Pancreas (tissue), 10 donors: ENCODE measurements at regions not wholly inside any gene's neighbourhood (a gene's known extent, or its start where the extent isn't known, plus 50 kb on each side); places are given as distances from the start of the nearest gene placed in this dataset.

ENCODE experiments used
- ATAC-seq, 4 donors: fragments of 200-7000 bp; cut with Tn5 transposase; one replicate each; pipeline versions ENCODE4 v1.8.0 to v1.9.1; 2020; ENCODE audit warnings: mild to moderate bottlenecking in 4 of 4, moderate library complexity in 4 of 4
- DNase-seq, 6 donors: peaks; one replicate each; pipeline ENCODE4 v3.0.0-alpha.2; 2020
- FAIRE-seq: peaks from 2 replicates; lab custom pipeline; 2012; peaks lifted over from hg19 to GRCh38; lab: Jason Lieb, UNC
- H3K27ac ChIP-seq, 4 donors: fragments of 200-600 bp; sonication (generic); 1 replicate in 3 of 4; 2 replicates in 1 of 4; pipeline versions ENCODE4 v1.5.0 to v1.8.0; 2020
- H3K27me3 ChIP-seq, 4 donors: fragments of 200-600 bp; one replicate each; pipeline ENCODE4 v1.8.0; 2021
- H3K36me3 ChIP-seq, 3 donors: fragments of 200-600 bp; sonication (generic) in 1 of 3; one replicate each; pipeline versions ENCODE4 v1.5.0 to v1.8.0; 2020 to 2021
- H3K4me1 ChIP-seq, 3 donors: fragments of 200-600 bp; one replicate each; pipeline ENCODE4 v1.8.0; 2021
- H3K4me3 ChIP-seq, 4 donors: fragments of 200-600 bp; sonication (generic) in 2 of 4; one replicate each; pipeline versions ENCODE4 v1.5.0 to v1.8.0; 2020 to 2021
- H3K9me3 ChIP-seq, 4 donors: fragments of 200-600 bp; one replicate each; pipeline ENCODE4 v1.8.0; 2021
- CTCF ChIP-seq, 4 donors: fragments of 200-600 bp; sonication (generic) in 3 of 4; IDR thresholded peaks; one replicate each; pipeline versions ENCODE4 v1.5.0 to v1.8.0; 2021; ENCODE audit warnings: antibody characterized with exemption in 4 of 4
- WGBS, 2 donors: extraction: QIAGEN DNeasy Blood & Tissue Kit; methylation state at CpG; one replicate each; pipeline ENCODE4 v1.1.7; 2013; 5-methylcytosine and 5-hydroxymethylcytosine counted together
- intact Hi-C, 3 donors: fragments of 100-400 bp; cut with DNase I; formaldehyde crosslinking; loops; one replicate each; pipeline versions ENCODE4 v1.11.1 to v1.14.2; 2022
- donor health status: healthy with polysubstance abuse.
- donor health status: DM: no; HTN: no; CAD: no; lungs with moderate emphysema.
- donor health status: DM: no; HTN: no; CAD: no.
- donor health status: control.
- donor health status: control.
- donor health status: Bipolar disorder and iron deficiency.
- donor health status: DM: yes; HTN: yes; CAD: no.
- donor health status: DM: no; HTN: no; CAD: no.
- donor health status: DM: no; HTN: no; CAD: no.
- donor health status: DM: yes; HTN: yes; CAD: no.

GRCh38 chr3:31170932-31171670, 276.6 kb upstream of the GADL1 start:
- no peak for TF ChIP-seq CTCF (IDR thresholded peaks at IDR 0.05)
- no peak for FAIRE-seq
- intact Hi-C loops, result no loop called here
- Histone ChIP-seq H3K4me3 (no peak overlapping the region), H3K27me3 (no peaks in the 10 kb centered on the region), H3K9me3 (no peaks in the 10 kb centered on the region), H3K36me3 (no peaks in the 10 kb centered on the region), H3K27ac (no peak overlapping the region), H3K4me1 (no peaks in the 10 kb centered on the region)
- DNase-seq, result no peak
- ATAC-seq, result no peak
- 53 to 59% methylated on average over 2 of the region's 2 CpGs for WGBS, 2 donors

- H3K27me3 ChIP-seq, result no peaks in the 10 kb centered on the region
- no peak overlapping the region for H3K27ac ChIP-seq
- no peaks in the 10 kb centered on the region for H3K4me1 ChIP-seq
- TF ChIP-seq CTCF (IDR thresholded peaks at IDR 0.05), result no peak
- no peak for DNase-seq
- FAIRE-seq, result no peak
- H3K36me3 ChIP-seq, result no peaks in the 10 kb centered on the region
- WGBS, 2 donors, result 48% methylated on average over 4 of the region's 4 CpGs
- no peak overlapping the region for H3K4me3 ChIP-seq
- H3K9me3 ChIP-seq, result no peaks in the 10 kb centered on the region
- ATAC-seq, result no peak
- intact Hi-C loops, result no loop called here
These were observed 277.9 kb upstream of the GADL1 start for GRCh38 chr3:31172336-31172735.

GRCh38 chr3:31173118-31173718, 278.8 kb upstream of the GADL1 start:
- DNase-seq, result no peak
- Histone ChIP-seq H3K27ac (no peak overlapping the region), H3K4me3 (no peak overlapping the region), H3K9me3 (no peaks in the 10 kb centered on the region), H3K36me3 (no peaks in the 10 kb centered on the region), H3K27me3 (no peaks in the 10 kb centered on the region), H3K4me1 (no peaks in the 10 kb centered on the region)
- TF ChIP-seq CTCF (IDR thresholded peaks at IDR 0.05), result no peak
- intact Hi-C loops, result no loop called here
- 82 to 87% methylated on average over 1 of the region's 1 CpG for WGBS, 2 donors
- no peak for ATAC-seq
- no peak for FAIRE-seq

GRCh38 chr3:31174079-31174478, 279.6 kb upstream of the GADL1 start:
- DNase-seq, result no peak
- H3K4me1 ChIP-seq, result no peaks in the 10 kb centered on the region
- no peak overlapping the region for H3K27ac ChIP-seq
- 39 to 43% methylated on average over 3 of the region's 3 CpGs for WGBS, 2 donors
- no peaks in the 10 kb centered on the region for H3K27me3 ChIP-seq
- no peak overlapping the region for H3K4me3 ChIP-seq
- H3K36me3 ChIP-seq, result no peaks in the 10 kb centered on the region
- ATAC-seq, result peak in 1 of 4 donors; percentile 35
- no peak for TF ChIP-seq CTCF (IDR thresholded peaks at IDR 0.05)
- H3K9me3 ChIP-seq, result no peaks in the 10 kb centered on the region
- intact Hi-C loops, result no loop called here
- no peak for FAIRE-seq

GRCh38 chr3:31176045-31176444, 281.6 kb upstream of the GADL1 start:
- Histone ChIP-seq H3K9me3 (no peaks in the 10 kb centered on the region), H3K36me3 (no peaks in the 10 kb centered on the region), H3K27ac (no peak overlapping the region), H3K4me1 (no peaks in the 10 kb centered on the region), H3K27me3 (no peaks in the 10 kb centered on the region), H3K4me3 (no peak overlapping the region)
- DNase-seq (no peak), FAIRE-seq (no peak), ATAC-seq (no peak)
- intact Hi-C loops, result no loop called here
- no peak for TF ChIP-seq CTCF (IDR thresholded peaks at IDR 0.05)
- 75 to 84% methylated on average over 3 of the region's 3 CpGs for WGBS, 2 donors
